ENCODE measurements at regions not wholly inside any gene's neighbourhood (a gene's known extent, or its start where the extent isn't known, plus 50 kb on each side); places are given as distances from the start of the nearest gene placed in this dataset.

GRCh38 chr14:28651148-28651547 is 115.4 kb upstream of the FOXG1 start:
- 72 to 73% methylated on average over 5 of the region's 5 CpGs for WGBS, 2 donors
- H3K27me3 ChIP-seq = no peaks in the 10 kb centered on the region
- H3K27ac ChIP-seq = no peak overlapping the region
- H3K9me3 ChIP-seq = no peaks in the 10 kb centered on the region
- intact Hi-C loops (cut with DNase I) = no loop called here
- no peak overlapping the region for H3K4me3 ChIP-seq (replicated peaks in 1 of 3)
- TF ChIP-seq CTCF (IDR thresholded peaks at IDR 0.05) (no peak), POLR2A (IDR thresholded peaks at IDR 0.05) (no peak)
- no peaks in the 10 kb centered on the region for H3K36me3 ChIP-seq
- no peaks in the 10 kb centered on the region for H3K4me1 ChIP-seq
- no peak for DNase-seq

- 16 to 29% methylated on average over 2 of the region's 2 CpGs for WGBS, 2 donors
- no peaks in the 10 kb centered on the region for H3K36me3 ChIP-seq
- TF ChIP-seq CTCF (IDR thresholded peaks at IDR 0.05) (no peak), POLR2A (IDR thresholded peaks at IDR 0.05) (no peak)
- H3K27ac ChIP-seq = no peak overlapping the region
- intact Hi-C loops (cut with DNase I) = no loop called here
- no peaks in the 10 kb centered on the region for H3K4me1 ChIP-seq
- H3K9me3 ChIP-seq = no peaks in the 10 kb centered on the region
- no peak for DNase-seq
- no peaks in the 10 kb centered on the region for H3K27me3 ChIP-seq
- H3K4me3 ChIP-seq (replicated peaks in 1 of 3) = no peak overlapping the region
These were observed 113.8 kb upstream of the FOXG1 start for GRCh38 chr14:28652782-28653181.

- Histone ChIP-seq H3K9me3 (no peaks in the 10 kb centered on the region), H3K27ac (no peak overlapping the region), H3K36me3 (no peaks in the 10 kb centered on the region), H3K4me3 (replicated peaks in 1 of 3) (no peak overlapping the region), H3K4me1 (no peaks in the 10 kb centered on the region), H3K27me3 (no peaks in the 10 kb centered on the region)
- intact Hi-C loops (cut with DNase I) = no loop called here
- DNase-seq = no peak
- no peak for TF ChIP-seq POLR2A (IDR thresholded peaks at IDR 0.05)
- no peak for TF ChIP-seq CTCF (IDR thresholded peaks at IDR 0.05)
- 86 to 92% methylated on average over 2 of the region's 2 CpGs for WGBS, 2 donors
These were observed 113.1 kb upstream of the FOXG1 start for GRCh38 chr14:28653521-28653920.

- H3K27ac ChIP-seq = no peak overlapping the region
- H3K36me3 ChIP-seq = no peaks in the 10 kb centered on the region
- H3K4me1 ChIP-seq = no peaks in the 10 kb centered on the region
- no peaks in the 10 kb centered on the region for H3K9me3 ChIP-seq
- no peak for DNase-seq
- intact Hi-C loops (cut with DNase I) = no loop called here
- WGBS, 2 donors = 83% methylated on average over 1 of the region's 1 CpG
- H3K27me3 ChIP-seq = no peaks in the 10 kb centered on the region
- H3K4me3 ChIP-seq (replicated peaks in 1 of 3) = no peak overlapping the region
- TF ChIP-seq CTCF (IDR thresholded peaks at IDR 0.05) (no peak), POLR2A (IDR thresholded peaks at IDR 0.05) (no peak)
These were observed 109.8 kb upstream of the FOXG1 start for GRCh38 chr14:28656704-28657255.

- WGBS, 2 donors = 45 to 48% methylated on average over 5 of the region's 5 CpGs
These were observed 105.3 kb upstream of the FOXG1 start for GRCh38 chr14:28661171-28661772.

More at GRCh38 chr14:28661171-28661772, 105.3 kb upstream of the FOXG1 start:
- DNase-seq = no peak
- no peak overlapping the region for H3K4me3 ChIP-seq (replicated peaks in 1 of 3)
- no peak overlapping the region for H3K27ac ChIP-seq
- intact Hi-C loops (cut with DNase I) = no loop called here
- no peaks in the 10 kb centered on the region for H3K36me3 ChIP-seq
- no peaks in the 10 kb centered on the region for H3K4me1 ChIP-seq
- no peaks in the 10 kb centered on the region for H3K27me3 ChIP-seq
- TF ChIP-seq CTCF (IDR thresholded peaks at IDR 0.05) = no peak
- TF ChIP-seq POLR2A (IDR thresholded peaks at IDR 0.05) = no peak
- no peaks in the 10 kb centered on the region for H3K9me3 ChIP-seq

Data from thyroid gland (tissue), 4 donors.